Keratinocyte (primary cell): ENCODE measurements at regions not wholly inside any gene's neighbourhood (a gene's known extent, or its start where the extent isn't known, plus 50 kb on each side); places are given as distances from the start of the nearest gene placed in this dataset.

Source experiments
- DNase-seq: peaks from one replicate; pipeline ENCODE4 v3.0.0-alpha.2; 2011; ENCODE audit warnings: low read depth, missing footprints, low spot score
- FAIRE-seq: peaks from 2 replicates; lab custom pipeline; 2011; peaks lifted over from hg19 to GRCh38; lab: Jason Lieb, UNC
- H2AFZ ChIP-seq: 2 replicates; pipeline ENCODE4 v1.6.0; 2012; ENCODE audit warnings: low read length, control low read depth, inconsistent platforms; ENCODE audit not compliant: control insufficient read depth
- H3K27ac ChIP-seq: 2 replicates; pipeline ENCODE4 v1.5.1; 2011; ENCODE audit warnings: low read length; ENCODE audit not compliant: control insufficient read depth, insufficient read depth
- H3K27me3 ChIP-seq: 3 replicates; pipeline ENCODE4 v1.6.0; 2011; ENCODE audit warnings: low read length; ENCODE audit not compliant: control insufficient read depth, insufficient read depth; ENCODE audit errors: extremely low read depth
- H3K36me3 ChIP-seq, 2 experiments: 2 replicates in 1 of 2; 3 replicates in 1 of 2; pipeline ENCODE4 v1.5.1; 2011; ENCODE audit warnings: low read length in 2 of 2, mild to moderate bottlenecking in 1 of 2; ENCODE audit not compliant: control insufficient read depth in 2 of 2, insufficient read depth in 2 of 2; ENCODE audit errors: extremely low read depth in 1 of 2
- H3K4me1 ChIP-seq: 3 replicates; pipeline ENCODE4 v1.5.1; 2011; ENCODE audit warnings: low read length; ENCODE audit not compliant: control insufficient read depth, insufficient read depth; ENCODE audit errors: extremely low read depth
- H3K4me2 ChIP-seq: 3 replicates; pipeline ENCODE4 v1.6.0; 2011; ENCODE audit warnings: low read depth, low read length; ENCODE audit not compliant: control insufficient read depth, insufficient read depth; ENCODE audit errors: extremely low read depth
- H3K4me3 ChIP-seq, 3 experiments: fragments of 200-600 bp in 1 of 3; sonication (generic) in 1 of 3; 2 replicates in 2 of 3; 3 replicates in 1 of 3; pipeline ENCODE4 v1.5.1; 2011 to 2016; ENCODE audit warnings: low read length in 3 of 3, mild to moderate bottlenecking in 3 of 3, control low read depth in 2 of 3, inconsistent platforms in 1 of 3, low read depth in 1 of 3, mixed read lengths in 1 of 3, mixed run types in 1 of 3, moderate library complexity in 1 of 3; ENCODE audit not compliant: control insufficient read depth in 2 of 3, insufficient read depth in 2 of 3; ENCODE audit errors: extremely low read depth in 1 of 3
- H3K79me2 ChIP-seq: 2 replicates; pipeline ENCODE4 v1.6.0; 2012; ENCODE audit warnings: low read length; ENCODE audit not compliant: control insufficient read depth, insufficient read depth
- H3K9ac ChIP-seq: 3 replicates; pipeline ENCODE4 v1.6.0; 2011; ENCODE audit warnings: low read length; ENCODE audit not compliant: control insufficient read depth, insufficient read depth; ENCODE audit errors: extremely low read depth
- H3K9me1 ChIP-seq: 3 replicates; pipeline ENCODE4 v1.6.0; 2011; ENCODE audit warnings: low read length; ENCODE audit not compliant: control insufficient read depth, insufficient read depth; ENCODE audit errors: extremely low read depth
- H3K9me3 ChIP-seq: 2 replicates; pipeline ENCODE4 v1.5.1; 2012; ENCODE audit warnings: low read depth, low read length; ENCODE audit not compliant: control insufficient read depth
- H4K20me1 ChIP-seq: 3 replicates; pipeline ENCODE4 v1.6.0; 2011; ENCODE audit warnings: low read length; ENCODE audit not compliant: control insufficient read depth, insufficient read depth; ENCODE audit errors: extremely low read depth
- EZH2 ChIP-seq: IDR thresholded peaks from one replicate; pipeline ENCODE4 v1.6.1; 2012; ENCODE audit warnings: inconsistent platforms, mild to moderate bottlenecking, low read length, moderate library complexity
- dilution Hi-C: fragments of 300-500 bp; cut with MboI; formaldehyde crosslinking; loops from one replicate; pipeline ENCODE4 v1.7.0; 2020; ENCODE audit warnings: low sequenced_read_pairs; ENCODE audit not compliant: extremely low pct_ligation_motif_present
- TF ChIP-seq, protein P1 (sequence below), 3 experiments: IDR thresholded peaks in 1 of 3; conservative IDR thresholded peaks in 1 of 3; optimal IDR thresholded peaks in 1 of 3; 2 replicates in 2 of 3; 3 replicates in 1 of 3; pipeline versions ENCODE3 to v1.5.1; 2011; ENCODE audit warnings: low read length in 3 of 3, mild to moderate bottlenecking in 3 of 3, moderate library complexity in 2 of 3, control low read depth in 1 of 3, inconsistent platforms in 1 of 3; ENCODE audit not compliant: insufficient read depth in 2 of 3; ENCODE audit errors: extremely low read depth in 1 of 3

GRCh38 chr16:66262253-66263167 is 104.0 kb upstream of the CDH5 start:
- Histone ChIP-seq H3K4me2 (no peak overlapping the region), H3K9me1 (no peaks in the 10 kb centered on the region), H3K79me2 (no peaks in the 10 kb centered on the region), H3K27ac (no peak overlapping the region), H3K27me3 (no peaks in the 10 kb centered on the region), H2AFZ (no peak overlapping the region), H3K9me3 (no peaks in the 10 kb centered on the region), H3K4me3 (no peak overlapping the region), H3K4me1 (no peaks in the 10 kb centered on the region), H3K9ac (no peak overlapping the region), H3K36me3 (no peaks in the 10 kb centered on the region), H4K20me1 (no peaks in the 10 kb centered on the region)
- no peak for DNase-seq
- dilution Hi-C loops: no loop called here
- TF ChIP-seq, protein P1, sequence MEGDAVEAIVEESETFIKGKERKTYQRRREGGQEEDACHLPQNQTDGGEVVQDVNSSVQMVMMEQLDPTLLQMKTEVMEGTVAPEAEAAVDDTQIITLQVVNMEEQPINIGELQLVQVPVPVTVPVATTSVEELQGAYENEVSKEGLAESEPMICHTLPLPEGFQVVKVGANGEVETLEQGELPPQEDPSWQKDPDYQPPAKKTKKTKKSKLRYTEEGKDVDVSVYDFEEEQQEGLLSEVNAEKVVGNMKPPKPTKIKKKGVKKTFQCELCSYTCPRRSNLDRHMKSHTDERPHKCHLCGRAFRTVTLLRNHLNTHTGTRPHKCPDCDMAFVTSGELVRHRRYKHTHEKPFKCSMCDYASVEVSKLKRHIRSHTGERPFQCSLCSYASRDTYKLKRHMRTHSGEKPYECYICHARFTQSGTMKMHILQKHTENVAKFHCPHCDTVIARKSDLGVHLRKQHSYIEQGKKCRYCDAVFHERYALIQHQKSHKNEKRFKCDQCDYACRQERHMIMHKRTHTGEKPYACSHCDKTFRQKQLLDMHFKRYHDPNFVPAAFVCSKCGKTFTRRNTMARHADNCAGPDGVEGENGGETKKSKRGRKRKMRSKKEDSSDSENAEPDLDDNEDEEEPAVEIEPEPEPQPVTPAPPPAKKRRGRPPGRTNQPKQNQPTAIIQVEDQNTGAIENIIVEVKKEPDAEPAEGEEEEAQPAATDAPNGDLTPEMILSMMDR (optimal IDR thresholded peaks at IDR 0.05 in 1 of 3, IDR thresholded peaks at IDR 0.05 in 1 of 3, conservative IDR thresholded peaks at IDR 0.05 in 1 of 3; ENCODE audit: extremely low read depth in 1 of 3, insufficient read depth in 2 of 3, low read length in 3 of 3): no peak
- no peak for TF ChIP-seq EZH2
- FAIRE-seq: no peak

DNA sequence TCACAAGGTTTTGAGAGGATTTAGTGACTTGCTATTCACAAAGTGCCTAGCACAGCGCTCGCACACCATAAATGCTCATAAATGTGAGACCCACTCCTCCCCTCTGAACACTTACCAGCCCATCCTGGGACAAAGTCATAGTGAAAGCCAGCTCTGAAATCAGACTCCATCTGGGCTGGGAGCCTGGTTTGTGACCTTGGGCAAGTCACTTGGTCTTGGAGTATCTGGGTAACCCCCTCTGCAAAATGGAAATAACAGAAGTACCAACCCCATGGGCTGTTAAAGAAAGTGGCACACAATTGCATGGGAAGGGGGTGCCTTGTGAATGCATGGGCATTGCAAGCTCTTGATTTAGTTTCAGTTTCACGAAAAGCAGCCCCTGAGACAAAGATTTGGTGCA is 104.7 kb upstream of the CDH5 start:
- Histone ChIP-seq H3K79me2 (no peaks in the 10 kb centered on the region), H4K20me1 (no peaks in the 10 kb centered on the region), H3K9me1 (no peaks in the 10 kb centered on the region), H2AFZ (no peak overlapping the region), H3K4me3 (no peak overlapping the region), H3K9me3 (no peaks in the 10 kb centered on the region), H3K27ac (no peak overlapping the region), H3K36me3 (no peaks in the 10 kb centered on the region), H3K4me2 (no peak overlapping the region), H3K9ac (no peak overlapping the region), H3K27me3 (no peaks in the 10 kb centered on the region), H3K4me1 (no peaks in the 10 kb centered on the region)
- dilution Hi-C loops: no loop called here
- TF ChIP-seq, protein P1 (optimal IDR thresholded peaks at IDR 0.05 in 1 of 3, IDR thresholded peaks at IDR 0.05 in 1 of 3, conservative IDR thresholded peaks at IDR 0.05 in 1 of 3; ENCODE audit: extremely low read depth in 1 of 3, insufficient read depth in 2 of 3, low read length in 3 of 3): no peak
- no peak for TF ChIP-seq EZH2
- no peak for DNase-seq
- no peak for FAIRE-seq
